SW480 (cell line): ENCODE measurements at regions not wholly inside any gene's neighbourhood (a gene's known extent, or its start where the extent isn't known, plus 50 kb on each side); places are given as distances from the start of the nearest gene placed in this dataset.
"Not testable (repeated sequence)": the region's sequence is repeated elsewhere in the genome, so short reads cannot be mapped to it uniquely, and the experiment has no call there.

Experiments used
- DNase-seq: peaks from one replicate; pipeline ENCODE4 v3.0.0-alpha.2; 2016; ENCODE audit warnings: low spot score

- no peak for DNase-seq
Measured at GRCh38 chr1:172717722-172718465, 59.0 kb downstream of the FASLG start.

- peak; percentile 73 for DNase-seq
Measured at GRCh38 chr1:172719066-172719627, 60.2 kb downstream of the FASLG start.

GRCh38 chr1:172719694-172720138 lies 60.8 kb downstream of the FASLG start:
- DNase-seq: peak; percentile 47

GRCh38 chr1:172720339-172720738 lies 61.4 kb downstream of the FASLG start:
- no peak for DNase-seq

GRCh38 chr1:172723251-172723650 lies 64.3 kb downstream of the FASLG start:
- no peak for DNase-seq

- no peak for DNase-seq
Measured at GRCh38 chr1:172724232-172724631, 65.3 kb downstream of the FASLG start.

GRCh38 chr1:172724765-172725613 lies 66.1 kb downstream of the FASLG start:
- no peak for DNase-seq

GRCh38 chr1:172726740-172727139 lies 67.8 kb downstream of the FASLG start:
- DNase-seq: no peak

- DNase-seq: no peak
Measured at GRCh38 chr1:172727275-172727857, 68.5 kb downstream of the FASLG start.

GRCh38 chr1:172727956-172728603 lies 69.2 kb downstream of the FASLG start:
- peak; percentile 48 for DNase-seq

- not testable (repeated sequence) for DNase-seq
Measured at GRCh38 chr1:172728705-172729104, 69.8 kb downstream of the FASLG start.

GRCh38 chr1:172732427-172732826 lies 73.5 kb downstream of the FASLG start:
- no peak for DNase-seq

- no peak for DNase-seq
Measured at GRCh38 chr1:172733815-172734214, 74.9 kb downstream of the FASLG start.

GRCh38 chr1:172738389-172738788 lies 79.5 kb downstream of the FASLG start:
- no peak for DNase-seq

- DNase-seq: peak; percentile 53
Measured at GRCh38 chr1:172742599-172743500, 83.9 kb downstream of the FASLG start.

- DNase-seq: peak; percentile 80
Measured at GRCh38 chr1:172745014-172745413, 86.1 kb downstream of the FASLG start.

GRCh38 chr1:172746091-172746949 lies 87.4 kb downstream of the FASLG start:
- DNase-seq: peak; percentile 89

- DNase-seq: no peak
Measured at GRCh38 chr1:172748201-172748600, 89.3 kb downstream of the FASLG start.

- DNase-seq: no peak
Measured at GRCh38 chr1:172751683-172752082, 92.8 kb downstream of the FASLG start.

GRCh38 chr1:172753964-172754363 lies 95.1 kb downstream of the FASLG start:
- DNase-seq: no peak
